ENCODE measurements at regions not wholly inside any gene's neighbourhood (a gene's known extent, or its start where the extent isn't known, plus 50 kb on each side); places are given as distances from the start of the nearest gene placed in this dataset.
"Not testable (repeated sequence)": the region's sequence is repeated elsewhere in the genome, so short reads cannot be mapped to it uniquely, and the experiment has no call there.

DNA sequence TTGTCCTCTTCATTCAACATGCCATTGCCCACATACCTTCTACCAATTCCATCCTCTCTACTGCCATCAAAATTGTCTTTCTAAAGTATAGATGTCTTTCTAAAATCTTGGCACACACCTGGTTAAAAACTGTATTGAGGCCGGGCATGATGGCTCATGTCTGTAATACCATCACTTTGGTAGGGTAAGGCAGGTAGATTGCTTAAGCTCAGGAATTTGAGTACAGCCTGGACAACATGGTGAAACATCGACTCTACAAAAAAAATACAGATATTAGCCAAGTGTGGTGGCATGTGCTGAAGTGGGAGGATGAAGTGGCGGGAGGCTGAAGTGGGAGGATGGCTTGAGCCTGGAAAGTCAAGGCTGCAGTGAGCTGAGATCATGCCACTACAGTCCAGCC, 412.1 kb downstream of the TMEM38B start (continued):
- no peak for TF ChIP-seq CSRNP3 (CRISPR knock-in tag; IDR thresholded peaks at IDR 0.05)
- TF ChIP-seq ZNF565 (CRISPR knock-in tag; conservative IDR thresholded peaks at IDR 0.05; ENCODE audit: low read depth): no peak
- TF ChIP-seq ESRRG (CRISPR knock-in tag; IDR thresholded peaks at IDR 0.05): no peak
- TF ChIP-seq TOX (CRISPR knock-in tag; IDR thresholded peaks at IDR 0.05; ENCODE audit: borderline replicate concordance): no peak
- TF ChIP-seq CSDC2 (CRISPR knock-in tag; IDR thresholded peaks at IDR 0.05): no peak
- no peak for TF ChIP-seq BACH2 (CRISPR knock-in tag; IDR thresholded peaks at IDR 0.05; ENCODE audit: borderline replicate concordance)
- TF ChIP-seq ARNTL (CRISPR knock-in tag; IDR thresholded peaks at IDR 0.05; ENCODE audit: borderline replicate concordance, low read depth): no peak
- no peak for TF ChIP-seq PATZ1 (CRISPR knock-in tag; IDR thresholded peaks at IDR 0.05; ENCODE audit: borderline replicate concordance)
- TF ChIP-seq ZFP3 (CRISPR knock-in tag; IDR thresholded peaks at IDR 0.05): no peak
- no peak for TF ChIP-seq ZC3H10 (CRISPR knock-in tag; IDR thresholded peaks at IDR 0.05)
- TF ChIP-seq ZNF8 (CRISPR knock-in tag; IDR thresholded peaks at IDR 0.05): no peak

- TF ChIP-seq ZNF70 (CRISPR knock-in tag; IDR thresholded peaks at IDR 0.05) (no peak), SNAI2 (CRISPR knock-in tag; IDR thresholded peaks at IDR 0.05) (no peak)
- no peak for ATAC-seq
Observed at GRCh38 chr9:106107716-106108115, 413.4 kb downstream of the TMEM38B start.

DNA sequence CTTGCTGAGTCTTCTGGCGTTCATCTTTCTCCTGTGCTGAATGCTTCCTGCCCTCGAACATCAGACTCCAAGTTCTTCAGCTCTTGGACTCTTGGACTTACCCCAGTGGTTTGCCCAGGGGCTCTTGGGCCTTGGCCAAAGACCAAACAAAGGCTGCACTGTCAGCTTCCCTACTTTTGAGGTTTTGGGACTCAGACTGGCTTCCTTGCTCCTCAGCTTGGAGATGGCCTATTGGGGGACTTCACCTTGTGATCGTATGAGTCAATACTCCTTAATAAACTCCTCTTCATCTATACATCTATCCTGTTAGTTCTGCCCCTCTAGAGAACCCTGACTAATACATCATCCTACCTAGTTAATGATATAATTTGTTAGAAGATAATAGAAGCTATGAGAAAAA, 415.4 kb downstream of the TMEM38B start:
- ATAC-seq: not testable (repeated sequence)

GRCh38 chr9:106110483-106110882, 416.1 kb downstream of the TMEM38B start:
- no peak for ATAC-seq
- TF ChIP-seq SNAI2 (CRISPR knock-in tag; IDR thresholded peaks at IDR 0.05) (no peak), ZFP30 (CRISPR knock-in tag; IDR thresholded peaks at IDR 0.05) (no peak), TCF4 (CRISPR knock-in tag; IDR thresholded peaks at IDR 0.05; ENCODE audit: borderline replicate concordance) (no peak), CSDC2 (CRISPR knock-in tag; IDR thresholded peaks at IDR 0.05) (no peak), ZNF565 (CRISPR knock-in tag; conservative IDR thresholded peaks at IDR 0.05; ENCODE audit: low read depth) (no peak), ZC3H10 (CRISPR knock-in tag; IDR thresholded peaks at IDR 0.05) (no peak), ISL1 (CRISPR knock-in tag; IDR thresholded peaks at IDR 0.05) (no peak), ZNF8 (CRISPR knock-in tag; IDR thresholded peaks at IDR 0.05) (no peak), ZNF70 (CRISPR knock-in tag; IDR thresholded peaks at IDR 0.05) (no peak), GLIS3 (CRISPR knock-in tag; IDR thresholded peaks at IDR 0.05) (no peak), CSRNP3 (CRISPR knock-in tag; IDR thresholded peaks at IDR 0.05) (no peak), ZFP3 (CRISPR knock-in tag; IDR thresholded peaks at IDR 0.05) (no peak), PATZ1 (CRISPR knock-in tag; IDR thresholded peaks at IDR 0.05; ENCODE audit: borderline replicate concordance) (no peak), TOX (CRISPR knock-in tag; IDR thresholded peaks at IDR 0.05; ENCODE audit: borderline replicate concordance) (no peak), RARB (CRISPR knock-in tag; IDR thresholded peaks at IDR 0.05) (no peak), ESRRG (CRISPR knock-in tag; IDR thresholded peaks at IDR 0.05) (no peak)
- TF ChIP-seq, protein P1, sequence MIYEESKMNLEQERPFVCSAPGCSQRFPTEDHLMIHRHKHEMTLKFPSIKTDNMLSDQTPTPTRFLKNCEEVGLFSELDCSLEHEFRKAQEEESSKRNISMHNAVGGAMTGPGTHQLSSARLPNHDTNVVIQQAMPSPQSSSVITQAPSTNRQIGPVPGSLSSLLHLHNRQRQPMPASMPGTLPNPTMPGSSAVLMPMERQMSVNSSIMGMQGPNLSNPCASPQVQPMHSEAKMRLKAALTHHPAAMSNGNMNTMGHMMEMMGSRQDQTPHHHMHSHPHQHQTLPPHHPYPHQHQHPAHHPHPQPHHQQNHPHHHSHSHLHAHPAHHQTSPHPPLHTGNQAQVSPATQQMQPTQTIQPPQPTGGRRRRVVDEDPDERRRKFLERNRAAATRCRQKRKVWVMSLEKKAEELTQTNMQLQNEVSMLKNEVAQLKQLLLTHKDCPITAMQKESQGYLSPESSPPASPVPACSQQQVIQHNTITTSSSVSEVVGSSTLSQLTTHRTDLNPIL (CRISPR knock-in tag; IDR thresholded peaks at IDR 0.05; ENCODE audit: low read depth): no peak
